RCC 7860 (cell line): ENCODE measurements at regions not wholly inside any gene's neighbourhood (a gene's known extent, or its start where the extent isn't known, plus 50 kb on each side); places are given as distances from the start of the nearest gene placed in this dataset.
A peak's percentile ranks its signal among the peaks of the same experiment; 100 is the strongest.

Experiments
- DNase-seq: peaks from one replicate; pipeline ENCODE4 v3.0.0-alpha.2; 2015; ENCODE audit warnings: low spot score
- FAIRE-seq: peaks from 2 replicates; lab custom pipeline; 2012; peaks lifted over from hg19 to GRCh38; lab: Jason Lieb, UNC

- FAIRE-seq (no peak), DNase-seq (no peak)
Measured at GRCh38 chr20:40545478-40545877, 143.6 kb downstream of the MAFB start.

DNA sequence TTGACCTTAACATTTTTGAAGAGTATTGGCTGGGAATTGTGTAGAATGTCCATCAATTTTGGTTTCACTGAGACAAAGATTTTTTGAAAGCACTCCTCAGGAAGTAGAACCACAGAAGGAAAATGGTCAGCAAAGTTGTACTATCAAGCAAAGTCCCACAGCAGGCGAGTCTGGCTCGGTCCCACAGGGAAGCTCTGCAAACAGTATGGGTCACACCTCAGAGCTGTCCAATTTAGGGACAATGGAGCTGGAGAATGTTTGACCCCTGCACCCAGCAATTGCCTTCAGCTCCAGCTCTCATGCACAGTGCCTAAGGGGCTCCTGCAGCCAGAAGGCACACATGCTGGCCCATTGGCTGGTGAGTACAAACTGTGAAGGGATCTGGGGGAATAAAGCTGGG lies 147.0 kb downstream of the MAFB start:
- FAIRE-seq, result no peak
- no peak for DNase-seq

DNA sequence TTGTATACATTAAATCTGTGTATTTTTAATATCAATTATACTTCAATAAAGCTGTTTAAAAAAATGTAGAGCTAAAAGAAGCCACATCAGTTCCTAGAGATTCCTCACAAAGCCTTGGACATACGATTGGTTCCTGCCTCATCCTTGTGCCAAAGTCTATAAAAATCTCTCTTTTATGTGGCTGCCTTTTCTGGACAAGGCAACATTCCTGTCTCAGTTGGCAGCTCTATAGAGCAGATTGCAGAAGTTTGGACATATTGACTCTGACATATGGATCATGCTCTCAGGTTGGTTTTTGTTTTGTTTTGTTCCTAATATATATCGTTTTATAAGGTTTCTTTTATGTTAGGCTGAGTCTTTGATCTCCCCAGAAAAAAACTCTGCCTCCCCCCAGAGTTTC lies 148.9 kb downstream of the MAFB start:
- FAIRE-seq, result no peak
- no peak for DNase-seq

DNA sequence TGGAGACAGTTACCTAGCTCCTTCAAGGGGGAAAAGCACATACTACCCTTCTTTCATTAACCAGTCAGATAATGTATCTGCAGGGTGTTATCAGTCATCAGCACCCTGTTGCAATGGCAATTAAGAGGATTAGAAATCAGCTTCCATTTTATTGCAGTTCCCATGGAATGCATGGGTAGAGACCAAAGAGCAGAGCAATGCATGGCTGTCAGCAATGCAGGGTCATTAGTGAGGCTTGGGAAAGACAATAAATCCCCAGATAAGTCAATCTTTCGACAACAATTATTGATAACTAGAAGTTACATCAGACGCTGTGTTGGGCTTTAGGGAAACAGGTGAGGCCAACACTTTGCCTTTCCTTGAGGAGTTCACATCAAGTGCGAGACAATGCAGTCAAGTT lies 150.9 kb downstream of the MAFB start:
- FAIRE-seq (no peak), DNase-seq (no peak)

DNA sequence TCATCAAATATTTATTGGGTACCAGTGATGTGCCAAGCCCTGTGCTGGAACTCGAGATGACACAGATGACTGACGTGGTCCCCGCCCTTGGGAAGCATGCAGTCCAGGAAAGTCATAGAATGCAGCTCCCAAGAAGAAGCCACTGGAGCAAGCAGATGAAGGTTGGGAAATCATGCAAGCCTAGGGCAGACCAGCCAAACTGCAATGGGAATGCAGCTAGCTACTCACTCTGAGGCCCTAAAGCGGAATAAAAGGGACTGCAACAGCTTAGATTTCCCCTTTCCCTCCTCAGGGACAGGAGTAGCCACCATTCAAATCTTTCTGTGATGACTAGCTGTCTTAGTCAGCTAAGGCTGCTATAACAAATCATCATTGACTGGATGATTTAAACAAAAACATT lies 152.2 kb downstream of the MAFB start:
- FAIRE-seq (no peak), DNase-seq (no peak)

- FAIRE-seq, result no peak
- no peak for DNase-seq
Measured at GRCh38 chr20:40535816-40536215, 153.2 kb downstream of the MAFB start.

- DNase-seq (peak; percentile 18), FAIRE-seq (no peak)
Measured at GRCh38 chr20:40532103-40532502, 156.9 kb downstream of the MAFB start.

- DNase-seq, result no peak
- no peak for FAIRE-seq
Measured at GRCh38 chr20:40525351-40525750, 163.7 kb downstream of the MAFB start.

DNA sequence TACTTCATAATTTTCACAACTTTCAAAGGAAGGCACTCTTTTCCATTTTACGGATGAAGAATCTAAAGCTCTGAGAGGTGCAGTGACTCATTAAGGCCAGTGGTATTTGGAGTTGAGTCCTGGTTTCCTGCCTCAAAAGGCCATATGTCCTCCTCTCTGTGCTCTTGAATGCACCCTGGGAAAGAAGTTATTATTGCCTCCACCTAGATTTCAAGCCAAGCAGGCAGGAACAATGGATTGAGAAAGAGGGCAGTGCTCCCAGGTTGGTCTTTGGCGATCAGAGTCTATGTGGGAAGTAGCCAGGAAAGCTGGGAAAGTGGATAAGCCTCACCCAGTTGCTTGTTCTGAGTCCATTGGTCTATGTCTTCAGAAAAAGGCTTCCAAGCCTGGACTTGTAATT lies 165.0 kb downstream of the MAFB start:
- FAIRE-seq (no peak), DNase-seq (no peak)

DNA sequence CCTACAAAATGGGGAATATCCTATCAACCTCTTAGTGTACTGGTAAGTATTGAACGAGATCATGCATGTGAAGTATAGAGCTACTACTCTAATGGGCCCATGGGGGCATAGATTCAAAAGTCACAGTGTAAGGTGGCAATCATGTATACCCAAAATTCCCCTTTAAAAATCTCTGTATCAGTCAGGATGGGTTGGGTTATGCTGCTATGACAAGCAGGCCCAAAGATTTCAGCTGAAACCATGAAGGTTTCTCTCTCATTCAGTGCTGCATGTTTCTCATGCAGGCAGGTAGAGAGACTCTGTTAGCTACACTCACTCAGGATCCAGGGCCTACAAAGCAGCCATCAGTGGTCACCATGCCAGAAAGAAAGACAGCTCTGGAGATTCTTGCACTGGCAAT lies 166.6 kb downstream of the MAFB start:
- DNase-seq, result no peak
- no peak for FAIRE-seq

DNA sequence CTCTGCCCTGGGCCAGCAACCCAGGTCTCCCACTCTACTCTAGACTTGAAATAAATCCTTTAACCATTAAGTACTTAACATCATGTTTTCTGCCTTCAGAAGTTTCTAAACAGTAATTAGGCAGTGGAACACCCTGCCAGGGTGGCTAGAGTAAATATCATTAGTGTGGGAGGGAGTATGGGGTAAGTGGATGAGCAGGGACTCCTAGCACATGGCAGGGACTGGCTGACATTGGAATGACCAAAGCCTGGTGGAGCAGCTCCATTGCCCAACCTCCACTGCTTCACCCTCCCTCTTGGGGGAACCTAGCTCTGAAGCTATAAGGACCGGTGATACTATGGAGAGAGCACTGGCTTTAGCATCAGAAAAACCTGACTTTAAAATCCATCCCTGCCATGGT lies 167.1 kb downstream of the MAFB start:
- FAIRE-seq (no peak), DNase-seq (no peak)

DNA sequence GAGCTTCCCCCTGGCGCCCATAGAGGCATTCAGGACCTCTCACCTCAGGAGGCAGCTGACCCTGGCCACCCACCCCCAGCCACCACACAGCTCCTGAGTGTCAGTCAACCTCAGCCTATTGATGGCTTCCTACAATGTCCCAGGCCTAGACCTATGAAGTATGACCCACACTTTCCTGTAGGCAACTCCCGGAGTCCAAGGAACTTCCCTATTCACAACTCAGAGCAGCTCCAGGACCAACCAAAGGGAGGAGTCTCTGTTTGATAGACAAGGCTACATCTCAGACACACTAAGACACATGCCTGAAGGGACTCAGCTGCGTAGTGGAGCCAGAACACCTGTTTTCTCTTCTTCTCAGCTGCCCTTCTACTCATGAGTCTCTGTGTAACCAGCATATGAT lies 169.1 kb downstream of the MAFB start:
- FAIRE-seq (no peak), DNase-seq (no peak)

- no peak for DNase-seq
- no peak for FAIRE-seq
Measured at GRCh38 chr20:40512994-40513393, 176.0 kb downstream of the MAFB start.

DNA sequence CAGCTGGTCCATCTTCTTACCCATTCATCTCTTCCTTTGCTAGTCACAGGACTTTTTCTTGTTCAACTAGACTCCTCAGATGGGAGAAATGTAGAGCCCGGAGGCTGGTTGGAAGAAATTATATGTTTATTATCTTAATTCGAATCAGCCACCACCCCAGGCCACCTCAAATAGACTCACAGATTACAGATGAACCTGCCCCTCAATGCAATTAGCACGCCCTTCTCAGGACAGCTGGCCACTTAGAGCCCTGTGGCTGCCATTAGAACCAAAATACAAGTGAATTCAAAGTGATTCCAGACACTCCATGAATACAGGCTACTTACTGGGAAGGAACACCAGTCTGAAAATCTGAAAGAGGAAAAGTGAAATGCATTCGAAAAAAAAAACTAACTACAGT lies 176.4 kb downstream of the MAFB start:
- DNase-seq (no peak), FAIRE-seq (no peak)

GRCh38 chr20:40511478-40511877 lies 177.6 kb downstream of the MAFB start:
- FAIRE-seq (no peak), DNase-seq (no peak)

DNA sequence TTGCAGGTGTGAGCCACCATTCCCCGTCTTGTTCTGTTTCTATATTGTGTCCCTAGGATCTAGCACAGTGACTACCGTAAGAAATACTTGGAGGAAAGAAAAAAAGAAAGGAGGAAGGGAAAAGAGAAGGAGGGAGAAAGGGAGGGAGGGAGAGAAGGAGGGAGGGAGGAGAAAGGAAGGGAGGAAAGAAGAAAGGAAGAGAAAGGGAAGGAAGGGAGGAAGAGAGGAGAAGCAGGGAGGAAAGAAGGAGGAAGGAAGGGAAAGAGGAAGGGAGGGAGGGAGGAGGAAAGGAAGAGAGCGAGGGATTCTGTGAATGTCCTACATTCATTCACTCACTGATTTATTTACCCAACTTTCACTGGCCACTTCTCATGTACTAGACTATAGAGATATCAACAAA lies 178.4 kb downstream of the MAFB start:
- DNase-seq, result no peak
- FAIRE-seq, result no peak

GRCh38 chr20:40508821-40509220 lies 180.2 kb downstream of the MAFB start:
- FAIRE-seq, result no peak
- DNase-seq, result no peak

- DNase-seq, result peak; percentile 90
- peak; percentile 93 for FAIRE-seq
Measured at GRCh38 chr20:40506537-40506939, 182.5 kb downstream of the MAFB start.

GRCh38 chr20:40503119-40503518 lies 185.9 kb downstream of the MAFB start:
- no peak for DNase-seq
- FAIRE-seq, result no peak

DNA sequence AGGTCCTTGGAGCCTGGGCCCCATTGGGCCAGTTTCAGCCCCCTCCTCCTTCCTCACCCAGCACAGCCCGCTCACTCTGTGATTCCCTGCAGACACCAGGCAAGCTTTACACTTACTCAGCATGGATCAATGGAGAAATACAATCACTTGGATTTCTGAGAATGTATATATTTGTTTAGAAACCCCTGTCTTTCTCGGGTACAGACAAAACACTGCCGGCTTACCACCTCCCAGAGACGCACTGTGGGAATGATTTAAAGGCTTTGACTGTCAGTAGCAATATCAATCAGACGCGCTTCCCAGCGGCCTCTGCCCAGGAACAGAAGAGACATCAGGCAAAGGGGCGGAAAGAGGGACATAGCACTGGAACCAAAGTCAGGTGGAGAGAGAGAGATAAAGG lies 186.5 kb downstream of the MAFB start:
- FAIRE-seq, result no peak
- no peak for DNase-seq

- DNase-seq, result no peak
- FAIRE-seq, result no peak
Measured at GRCh38 chr20:40499391-40499790, 189.6 kb downstream of the MAFB start.

GRCh38 chr20:40497899-40498691 lies 190.9 kb downstream of the MAFB start:
- DNase-seq (no peak), FAIRE-seq (no peak)

- DNase-seq (no peak), FAIRE-seq (no peak)
Measured at GRCh38 chr20:40495956-40496355, 193.1 kb downstream of the MAFB start.
